Tibial nerve (tissue), 4 donors: ENCODE measurements at regions not wholly inside any gene's neighbourhood (a gene's known extent, or its start where the extent isn't known, plus 50 kb on each side); places are given as distances from the start of the nearest gene placed in this dataset.

Experiments
- EP300 ChIP-seq, 2 donors: sonication (generic); formaldehyde crosslinking; IDR thresholded peaks; one replicate each; pipeline ENCODE4 v1.6.1; 2017; ENCODE audit warnings: antibody characterized with exemption in 2 of 2, mild to moderate bottlenecking in 1 of 2
- POLR2A ChIP-seq, 2 donors: fragments of 450-650 bp; IDR thresholded peaks; one replicate each; pipeline ENCODE4 v1.6.1; 2017; ENCODE audit warnings: antibody characterized with exemption in 2 of 2, mild to moderate bottlenecking in 2 of 2, moderate library complexity in 2 of 2
- TF ChIP-seq, protein P1 (sequence below), 5 experiments: fragments of 200-600 bp in 3 of 5; fragments of 450-650 bp in 2 of 5; sonication (generic) in 3 of 5; IDR thresholded peaks; one replicate each; pipeline ENCODE4 v1.5.1; 2016 to 2019; ENCODE audit warnings: antibody characterized with exemption in 5 of 5, mild to moderate bottlenecking in 3 of 5, moderate library complexity in 2 of 5

DNA sequence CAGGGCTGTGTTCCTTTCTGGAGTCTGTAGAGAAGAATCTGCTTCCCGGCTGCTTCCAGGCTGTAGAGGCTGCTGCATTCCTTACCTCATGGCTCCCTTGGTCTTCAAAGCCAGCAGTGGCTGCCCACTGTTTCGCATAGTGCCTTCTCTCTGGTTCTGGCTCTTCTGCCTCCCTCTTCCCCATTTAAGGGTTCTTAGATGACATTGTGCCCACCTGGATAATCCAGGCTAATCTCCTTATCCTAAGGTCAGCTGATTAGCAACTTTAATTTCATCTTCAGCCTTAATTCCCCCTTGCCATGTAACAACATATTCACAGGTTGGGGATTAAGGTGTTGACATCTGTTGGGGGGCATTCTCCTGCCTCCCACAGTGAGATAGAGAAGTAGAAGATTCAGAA is 208.6 kb upstream of the TMTC1 start:
- TF ChIP-seq, protein P1, sequence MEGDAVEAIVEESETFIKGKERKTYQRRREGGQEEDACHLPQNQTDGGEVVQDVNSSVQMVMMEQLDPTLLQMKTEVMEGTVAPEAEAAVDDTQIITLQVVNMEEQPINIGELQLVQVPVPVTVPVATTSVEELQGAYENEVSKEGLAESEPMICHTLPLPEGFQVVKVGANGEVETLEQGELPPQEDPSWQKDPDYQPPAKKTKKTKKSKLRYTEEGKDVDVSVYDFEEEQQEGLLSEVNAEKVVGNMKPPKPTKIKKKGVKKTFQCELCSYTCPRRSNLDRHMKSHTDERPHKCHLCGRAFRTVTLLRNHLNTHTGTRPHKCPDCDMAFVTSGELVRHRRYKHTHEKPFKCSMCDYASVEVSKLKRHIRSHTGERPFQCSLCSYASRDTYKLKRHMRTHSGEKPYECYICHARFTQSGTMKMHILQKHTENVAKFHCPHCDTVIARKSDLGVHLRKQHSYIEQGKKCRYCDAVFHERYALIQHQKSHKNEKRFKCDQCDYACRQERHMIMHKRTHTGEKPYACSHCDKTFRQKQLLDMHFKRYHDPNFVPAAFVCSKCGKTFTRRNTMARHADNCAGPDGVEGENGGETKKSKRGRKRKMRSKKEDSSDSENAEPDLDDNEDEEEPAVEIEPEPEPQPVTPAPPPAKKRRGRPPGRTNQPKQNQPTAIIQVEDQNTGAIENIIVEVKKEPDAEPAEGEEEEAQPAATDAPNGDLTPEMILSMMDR (IDR thresholded peaks at IDR 0.05), result no peak
- TF ChIP-seq EP300 (IDR thresholded peaks at IDR 0.05) (no peak), POLR2A (IDR thresholded peaks at IDR 0.05) (no peak)
